ENCODE measurements at regions not wholly inside any gene's neighbourhood (a gene's known extent, or its start where the extent isn't known, plus 50 kb on each side); places are given as distances from the start of the nearest gene placed in this dataset.

GRCh38 chr4:54844911-54845310, 187.2 kb downstream of the KIT start:
- Histone ChIP-seq H3K36me3 (no peaks in the 10 kb centered on the region), H3K27me3 (no peaks in the 10 kb centered on the region), H3K4me3 (no peak overlapping the region), H3K27ac (no peak overlapping the region), H3K9me3 (no peaks in the 10 kb centered on the region), H3K4me1 (no peaks in the 10 kb centered on the region)
- TF ChIP-seq CTCF (IDR thresholded peaks at IDR 0.05) = no peak
- ATAC-seq (no peak), DNase-seq (no peak)
- intact Hi-C loops (cut with DNase I) = no loop called here

- intact Hi-C loops (cut with DNase I) = no loop called here
These were observed 186.2 kb downstream of the KIT start for GRCh38 chr4:54843946-54844345.

GRCh38 chr4:54843106-54843505, 185.3 kb downstream of the KIT start:
- DNase-seq (peak in 1 of 4 donors; percentile 50), ATAC-seq (no peak)
- intact Hi-C loops (cut with DNase I) = no loop called here
- no peaks in the 10 kb centered on the region for H3K36me3 ChIP-seq
- no peak overlapping the region for H3K4me3 ChIP-seq
- H3K27me3 ChIP-seq = no peaks in the 10 kb centered on the region
- H3K27ac ChIP-seq = no peak overlapping the region
- no peaks in the 10 kb centered on the region for H3K4me1 ChIP-seq
- H3K9me3 ChIP-seq = no peaks in the 10 kb centered on the region
- no peak for TF ChIP-seq CTCF (IDR thresholded peaks at IDR 0.05)

More at GRCh38 chr4:54843946-54844345, 186.2 kb downstream of the KIT start:
- Histone ChIP-seq H3K9me3 (no peaks in the 10 kb centered on the region), H3K36me3 (no peaks in the 10 kb centered on the region), H3K27me3 (no peaks in the 10 kb centered on the region), H3K27ac (no peak overlapping the region), H3K4me1 (no peaks in the 10 kb centered on the region), H3K4me3 (no peak overlapping the region)
- TF ChIP-seq CTCF (IDR thresholded peaks at IDR 0.05) = no peak
- ATAC-seq (no peak), DNase-seq (no peak)

- TF ChIP-seq CTCF (IDR thresholded peaks at IDR 0.05) = no peak
- Histone ChIP-seq H3K9me3 (no peaks in the 10 kb centered on the region), H3K27me3 (no peaks in the 10 kb centered on the region), H3K36me3 (no peaks in the 10 kb centered on the region), H3K27ac (no peak overlapping the region), H3K4me1 (no peaks in the 10 kb centered on the region), H3K4me3 (no peak overlapping the region)
- no peak for ATAC-seq
- no peak for DNase-seq
- intact Hi-C loops (cut with DNase I) = no loop called here
These were observed 184.9 kb downstream of the KIT start for GRCh38 chr4:54842656-54843055.

GRCh38 chr4:54842226-54842625, 184.5 kb downstream of the KIT start:
- no peaks in the 10 kb centered on the region for H3K4me1 ChIP-seq
- no peaks in the 10 kb centered on the region for H3K36me3 ChIP-seq
- ATAC-seq (no peak), DNase-seq (no peak)
- no peak overlapping the region for H3K27ac ChIP-seq
- no peaks in the 10 kb centered on the region for H3K9me3 ChIP-seq
- intact Hi-C loops (cut with DNase I) = no loop called here
- no peak overlapping the region for H3K4me3 ChIP-seq
- no peak for TF ChIP-seq CTCF (IDR thresholded peaks at IDR 0.05)
- no peaks in the 10 kb centered on the region for H3K27me3 ChIP-seq

Data from left lung (tissue), 4 donors.